ENCODE measurements at regions not wholly inside any gene's neighbourhood (a gene's known extent, or its start where the extent isn't known, plus 50 kb on each side); places are given as distances from the start of the nearest gene placed in this dataset.

DNA sequence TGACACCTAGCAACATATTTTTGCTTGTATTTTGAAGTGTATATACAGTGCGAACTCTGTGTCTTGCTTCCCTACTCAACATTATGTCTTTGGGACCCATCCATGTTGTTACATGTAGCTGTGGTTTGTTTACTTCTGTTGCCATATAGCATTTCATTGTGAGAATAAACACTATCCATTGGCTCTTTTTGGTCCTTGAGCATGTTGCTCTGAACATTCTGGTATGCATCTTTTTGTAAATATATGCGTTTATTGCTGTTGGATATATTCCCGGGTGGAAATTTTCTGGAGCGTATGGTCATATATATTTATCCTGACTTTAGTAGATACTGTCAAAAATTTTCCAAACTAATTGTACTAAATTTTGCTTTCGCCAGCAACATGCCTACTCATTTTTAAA is 222.5 kb upstream of the SPTLC3 start:
- TF ChIP-seq, protein P1, sequence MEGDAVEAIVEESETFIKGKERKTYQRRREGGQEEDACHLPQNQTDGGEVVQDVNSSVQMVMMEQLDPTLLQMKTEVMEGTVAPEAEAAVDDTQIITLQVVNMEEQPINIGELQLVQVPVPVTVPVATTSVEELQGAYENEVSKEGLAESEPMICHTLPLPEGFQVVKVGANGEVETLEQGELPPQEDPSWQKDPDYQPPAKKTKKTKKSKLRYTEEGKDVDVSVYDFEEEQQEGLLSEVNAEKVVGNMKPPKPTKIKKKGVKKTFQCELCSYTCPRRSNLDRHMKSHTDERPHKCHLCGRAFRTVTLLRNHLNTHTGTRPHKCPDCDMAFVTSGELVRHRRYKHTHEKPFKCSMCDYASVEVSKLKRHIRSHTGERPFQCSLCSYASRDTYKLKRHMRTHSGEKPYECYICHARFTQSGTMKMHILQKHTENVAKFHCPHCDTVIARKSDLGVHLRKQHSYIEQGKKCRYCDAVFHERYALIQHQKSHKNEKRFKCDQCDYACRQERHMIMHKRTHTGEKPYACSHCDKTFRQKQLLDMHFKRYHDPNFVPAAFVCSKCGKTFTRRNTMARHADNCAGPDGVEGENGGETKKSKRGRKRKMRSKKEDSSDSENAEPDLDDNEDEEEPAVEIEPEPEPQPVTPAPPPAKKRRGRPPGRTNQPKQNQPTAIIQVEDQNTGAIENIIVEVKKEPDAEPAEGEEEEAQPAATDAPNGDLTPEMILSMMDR (IDR thresholded peaks at IDR 0.05; ENCODE audit: low read depth, low read length, missing input control): no peak
- TF ChIP-seq, protein P2, sequence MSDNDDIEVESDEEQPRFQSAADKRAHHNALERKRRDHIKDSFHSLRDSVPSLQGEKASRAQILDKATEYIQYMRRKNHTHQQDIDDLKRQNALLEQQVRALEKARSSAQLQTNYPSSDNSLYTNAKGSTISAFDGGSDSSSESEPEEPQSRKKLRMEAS (IDR thresholded peaks at IDR 0.05): no peak
- TF ChIP-seq REST (IDR thresholded peaks at IDR 0.05) (no peak), GABPA (IDR thresholded peaks at IDR 0.05 in 1 of 2, conservative IDR thresholded peaks at IDR 0.05 in 1 of 2) (no peak), YY1 (IDR thresholded peaks at IDR 0.05) (no peak), SP1 (IDR thresholded peaks at IDR 0.05) (no peak), EGR1 (IDR thresholded peaks at IDR 0.05; ENCODE audit: low read depth in 2 of 2) (no peak), TAF1 (conservative IDR thresholded peaks at IDR 0.05) (no peak), RAD21 (IDR thresholded peaks at IDR 0.05) (no peak)
- TF ChIP-seq, protein P3, sequence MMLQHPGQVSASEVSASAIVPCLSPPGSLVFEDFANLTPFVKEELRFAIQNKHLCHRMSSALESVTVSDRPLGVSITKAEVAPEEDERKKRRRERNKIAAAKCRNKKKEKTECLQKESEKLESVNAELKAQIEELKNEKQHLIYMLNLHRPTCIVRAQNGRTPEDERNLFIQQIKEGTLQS (IDR thresholded peaks at IDR 0.05): no peak
